ENCODE measurements at regions not wholly inside any gene's neighbourhood (a gene's known extent, or its start where the extent isn't known, plus 50 kb on each side); places are given as distances from the start of the nearest gene placed in this dataset.

DNA sequence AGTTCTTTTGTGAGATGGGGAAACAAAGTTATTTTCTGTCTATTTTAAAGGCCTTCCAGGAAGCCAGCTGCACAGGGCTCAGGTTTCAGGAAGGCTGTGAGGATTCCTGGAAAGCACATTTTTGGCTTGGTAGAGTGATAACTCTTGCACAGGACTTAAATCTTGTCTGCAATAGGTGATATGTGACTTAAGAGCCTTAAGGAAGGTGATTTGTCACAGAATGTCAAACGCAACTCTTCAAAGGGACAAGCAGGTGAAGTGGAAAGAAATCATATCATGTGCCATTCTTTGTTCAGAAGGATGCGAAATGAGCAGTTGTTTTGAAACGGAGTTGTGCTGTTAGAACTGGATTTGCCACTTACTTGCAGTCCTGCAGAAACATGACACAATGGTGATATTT is 459.3 kb downstream of the MAT2B start:
- H3K4me3 ChIP-seq (ENCODE audit: control insufficient read depth in 2 of 3, extremely low read depth in 1 of 3, insufficient read depth in 2 of 3, low read depth in 1 of 3, low read length in 3 of 3), result no peak overlapping the region
- no peak overlapping the region for H3K27ac ChIP-seq (ENCODE audit: control insufficient read depth, insufficient read depth, low read length)
- H3K79me2 ChIP-seq (ENCODE audit: control insufficient read depth, insufficient read depth, low read length), result no peaks in the 10 kb centered on the region
- no peaks in the 10 kb centered on the region for H3K27me3 ChIP-seq (ENCODE audit: control insufficient read depth, extremely low read depth, insufficient read depth, low read length)
- no peak for TF ChIP-seq EZH2 (IDR thresholded peaks at IDR 0.05; ENCODE audit: low read length)
- TF ChIP-seq, protein P1, sequence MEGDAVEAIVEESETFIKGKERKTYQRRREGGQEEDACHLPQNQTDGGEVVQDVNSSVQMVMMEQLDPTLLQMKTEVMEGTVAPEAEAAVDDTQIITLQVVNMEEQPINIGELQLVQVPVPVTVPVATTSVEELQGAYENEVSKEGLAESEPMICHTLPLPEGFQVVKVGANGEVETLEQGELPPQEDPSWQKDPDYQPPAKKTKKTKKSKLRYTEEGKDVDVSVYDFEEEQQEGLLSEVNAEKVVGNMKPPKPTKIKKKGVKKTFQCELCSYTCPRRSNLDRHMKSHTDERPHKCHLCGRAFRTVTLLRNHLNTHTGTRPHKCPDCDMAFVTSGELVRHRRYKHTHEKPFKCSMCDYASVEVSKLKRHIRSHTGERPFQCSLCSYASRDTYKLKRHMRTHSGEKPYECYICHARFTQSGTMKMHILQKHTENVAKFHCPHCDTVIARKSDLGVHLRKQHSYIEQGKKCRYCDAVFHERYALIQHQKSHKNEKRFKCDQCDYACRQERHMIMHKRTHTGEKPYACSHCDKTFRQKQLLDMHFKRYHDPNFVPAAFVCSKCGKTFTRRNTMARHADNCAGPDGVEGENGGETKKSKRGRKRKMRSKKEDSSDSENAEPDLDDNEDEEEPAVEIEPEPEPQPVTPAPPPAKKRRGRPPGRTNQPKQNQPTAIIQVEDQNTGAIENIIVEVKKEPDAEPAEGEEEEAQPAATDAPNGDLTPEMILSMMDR (optimal IDR thresholded peaks at IDR 0.05 in 1 of 3, IDR thresholded peaks at IDR 0.05 in 1 of 3, conservative IDR thresholded peaks at IDR 0.05 in 1 of 3; ENCODE audit: extremely low read depth in 1 of 3, insufficient read depth in 2 of 3, low read length in 3 of 3), result no peak
- no peak overlapping the region for H2AFZ ChIP-seq (ENCODE audit: control insufficient read depth, low read length)
- H3K9me3 ChIP-seq (ENCODE audit: control insufficient read depth, low read depth, low read length), result no peaks in the 10 kb centered on the region
- H3K4me2 ChIP-seq (ENCODE audit: control insufficient read depth, extremely low read depth, insufficient read depth, low read depth, low read length), result no peak overlapping the region
- H3K9me1 ChIP-seq (ENCODE audit: control insufficient read depth, extremely low read depth, insufficient read depth, low read length), result no peaks in the 10 kb centered on the region
- dilution Hi-C loops (cut with MboI; ENCODE audit: extremely low pct_ligation_motif_present, low sequenced_read_pairs), result no loop called here
- H3K9ac ChIP-seq (ENCODE audit: control insufficient read depth, extremely low read depth, insufficient read depth, low read length), result no peak overlapping the region
- FAIRE-seq, result no peak
- DNase-seq (ENCODE audit: low read depth, low spot score), result no peak
- no peaks in the 10 kb centered on the region for H3K4me1 ChIP-seq (ENCODE audit: control insufficient read depth, extremely low read depth, insufficient read depth, low read length)
- H3K36me3 ChIP-seq (ENCODE audit: control insufficient read depth in 2 of 2, extremely low read depth in 1 of 2, insufficient read depth in 2 of 2, low read length in 2 of 2), result no peaks in the 10 kb centered on the region
- no peaks in the 10 kb centered on the region for H4K20me1 ChIP-seq (ENCODE audit: control insufficient read depth, extremely low read depth, insufficient read depth, low read length)

DNA sequence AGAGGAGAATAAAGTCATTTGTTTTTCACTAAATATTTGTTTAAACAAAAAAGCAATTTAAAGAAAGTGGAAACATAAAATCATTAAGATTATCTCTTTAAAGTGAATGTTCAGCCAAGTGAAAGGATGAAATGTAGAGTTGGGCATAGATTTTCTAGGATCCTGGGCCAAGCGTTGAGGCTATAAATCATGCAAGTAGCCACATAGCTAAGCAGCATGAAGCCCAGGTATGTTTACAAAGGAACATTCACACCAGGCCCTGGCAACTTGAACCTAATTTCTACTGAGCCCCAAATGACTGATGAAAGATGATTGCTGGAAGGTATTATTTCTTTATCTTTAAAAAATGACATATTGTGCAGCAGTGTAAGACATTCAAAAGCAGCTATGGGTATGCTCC is 461.8 kb downstream of the MAT2B start:
- dilution Hi-C loops (cut with MboI; ENCODE audit: extremely low pct_ligation_motif_present, low sequenced_read_pairs), result no loop called here

More for the DNA sequence above, 461.8 kb downstream of the MAT2B start:
- DNase-seq (ENCODE audit: low read depth, low spot score), result no peak
- H3K36me3 ChIP-seq (ENCODE audit: control insufficient read depth in 2 of 2, extremely low read depth in 1 of 2, insufficient read depth in 2 of 2, low read length in 2 of 2), result no peaks in the 10 kb centered on the region
- no peak for TF ChIP-seq EZH2 (IDR thresholded peaks at IDR 0.05; ENCODE audit: low read length)
- TF ChIP-seq, protein P1 (optimal IDR thresholded peaks at IDR 0.05 in 1 of 3, IDR thresholded peaks at IDR 0.05 in 1 of 3, conservative IDR thresholded peaks at IDR 0.05 in 1 of 3; ENCODE audit: extremely low read depth in 1 of 3, insufficient read depth in 2 of 3, low read length in 3 of 3), result no peak
- no peak overlapping the region for H3K9ac ChIP-seq (ENCODE audit: control insufficient read depth, extremely low read depth, insufficient read depth, low read length)
- no peaks in the 10 kb centered on the region for H4K20me1 ChIP-seq (ENCODE audit: control insufficient read depth, extremely low read depth, insufficient read depth, low read length)
- no peak overlapping the region for H3K27ac ChIP-seq (ENCODE audit: control insufficient read depth, insufficient read depth, low read length)
- no peak overlapping the region for H2AFZ ChIP-seq (ENCODE audit: control insufficient read depth, low read length)
- H3K79me2 ChIP-seq (ENCODE audit: control insufficient read depth, insufficient read depth, low read length), result no peaks in the 10 kb centered on the region
- no peaks in the 10 kb centered on the region for H3K9me1 ChIP-seq (ENCODE audit: control insufficient read depth, extremely low read depth, insufficient read depth, low read length)
- H3K4me2 ChIP-seq (ENCODE audit: control insufficient read depth, extremely low read depth, insufficient read depth, low read depth, low read length), result no peak overlapping the region
- no peak overlapping the region for H3K4me3 ChIP-seq (ENCODE audit: control insufficient read depth in 2 of 3, extremely low read depth in 1 of 3, insufficient read depth in 2 of 3, low read depth in 1 of 3, low read length in 3 of 3)
- no peaks in the 10 kb centered on the region for H3K27me3 ChIP-seq (ENCODE audit: control insufficient read depth, extremely low read depth, insufficient read depth, low read length)
- no peaks in the 10 kb centered on the region for H3K4me1 ChIP-seq (ENCODE audit: control insufficient read depth, extremely low read depth, insufficient read depth, low read length)
- H3K9me3 ChIP-seq (ENCODE audit: control insufficient read depth, low read depth, low read length), result no peaks in the 10 kb centered on the region
- no peak for FAIRE-seq

Measured in keratinocyte (primary cell).